ENCODE measurements at regions not wholly inside any gene's neighbourhood (a gene's known extent, or its start where the extent isn't known, plus 50 kb on each side); places are given as distances from the start of the nearest gene placed in this dataset.
A peak's percentile ranks its signal among the peaks of the same experiment; 100 is the strongest.

GRCh38 chr2:153156743-153157142 is 321.8 kb downstream of the RPRM start:
- peak in 2 of 3 donors; percentile 10 to 73 for TF ChIP-seq POLR2AphosphoS5 (IDR thresholded peaks at IDR 0.05)
- TF ChIP-seq, protein P1, sequence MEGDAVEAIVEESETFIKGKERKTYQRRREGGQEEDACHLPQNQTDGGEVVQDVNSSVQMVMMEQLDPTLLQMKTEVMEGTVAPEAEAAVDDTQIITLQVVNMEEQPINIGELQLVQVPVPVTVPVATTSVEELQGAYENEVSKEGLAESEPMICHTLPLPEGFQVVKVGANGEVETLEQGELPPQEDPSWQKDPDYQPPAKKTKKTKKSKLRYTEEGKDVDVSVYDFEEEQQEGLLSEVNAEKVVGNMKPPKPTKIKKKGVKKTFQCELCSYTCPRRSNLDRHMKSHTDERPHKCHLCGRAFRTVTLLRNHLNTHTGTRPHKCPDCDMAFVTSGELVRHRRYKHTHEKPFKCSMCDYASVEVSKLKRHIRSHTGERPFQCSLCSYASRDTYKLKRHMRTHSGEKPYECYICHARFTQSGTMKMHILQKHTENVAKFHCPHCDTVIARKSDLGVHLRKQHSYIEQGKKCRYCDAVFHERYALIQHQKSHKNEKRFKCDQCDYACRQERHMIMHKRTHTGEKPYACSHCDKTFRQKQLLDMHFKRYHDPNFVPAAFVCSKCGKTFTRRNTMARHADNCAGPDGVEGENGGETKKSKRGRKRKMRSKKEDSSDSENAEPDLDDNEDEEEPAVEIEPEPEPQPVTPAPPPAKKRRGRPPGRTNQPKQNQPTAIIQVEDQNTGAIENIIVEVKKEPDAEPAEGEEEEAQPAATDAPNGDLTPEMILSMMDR (IDR thresholded peaks at IDR 0.05), result no peak
